ENCODE measurements at regions not wholly inside any gene's neighbourhood (a gene's known extent, or its start where the extent isn't known, plus 50 kb on each side); places are given as distances from the start of the nearest gene placed in this dataset.
"Not testable (repeated sequence)": the region's sequence is repeated elsewhere in the genome, so short reads cannot be mapped to it uniquely, and the experiment has no call there.

- not testable (repeated sequence) for DNase-seq
Measured at GRCh38 chr5:122515210-122515609, 203.2 kb downstream of the SNCAIP start.

- DNase-seq = no peak
Measured at GRCh38 chr5:122515709-122516431, 203.8 kb downstream of the SNCAIP start.

GRCh38 chr5:122516432-122516743 is 204.4 kb downstream of the SNCAIP start:
- DNase-seq = no peak

GRCh38 chr5:122517091-122517490 is 205.1 kb downstream of the SNCAIP start:
- DNase-seq = no peak

- no peak for DNase-seq
Measured at GRCh38 chr5:122523776-122524175, 211.7 kb downstream of the SNCAIP start.

- no peak for DNase-seq
Measured at GRCh38 chr5:122527547-122527946, 215.5 kb downstream of the SNCAIP start.

- no peak for DNase-seq
Measured at GRCh38 chr5:122532035-122532434, 220.0 kb downstream of the SNCAIP start.

GRCh38 chr5:122533825-122534224 is 221.8 kb downstream of the SNCAIP start:
- no peak for DNase-seq

- no peak for DNase-seq
Measured at GRCh38 chr5:122534829-122535228, 222.8 kb downstream of the SNCAIP start.

GRCh38 chr5:122541388-122541787 is 229.4 kb downstream of the SNCAIP start:
- no peak for DNase-seq

- DNase-seq = no peak
Measured at GRCh38 chr5:122545986-122546385, 228.9 kb upstream of the SNX2 start.

GRCh38 chr5:122547219-122547618 is 227.7 kb upstream of the SNX2 start:
- DNase-seq = no peak

GRCh38 chr5:122547669-122548068 is 227.2 kb upstream of the SNX2 start:
- DNase-seq = no peak

GRCh38 chr5:122559676-122560075 is 215.2 kb upstream of the SNX2 start:
- no peak for DNase-seq

- no peak for DNase-seq
Measured at GRCh38 chr5:122561209-122561608, 213.7 kb upstream of the SNX2 start.

GRCh38 chr5:122565331-122565730 is 209.5 kb upstream of the SNX2 start:
- no peak for DNase-seq

- no peak for DNase-seq
Measured at GRCh38 chr5:122576256-122577016, 198.4 kb upstream of the SNX2 start.

- DNase-seq = no peak
Measured at GRCh38 chr5:122581629-122582028, 193.3 kb upstream of the SNX2 start.

GRCh38 chr5:122584411-122585300 is 190.2 kb upstream of the SNX2 start:
- no peak for DNase-seq

- DNase-seq = no peak
Measured at GRCh38 chr5:122585371-122585770, 189.5 kb upstream of the SNX2 start.

GRCh38 chr5:122586351-122586750 is 188.5 kb upstream of the SNX2 start:
- DNase-seq = no peak

- DNase-seq = no peak
Measured at GRCh38 chr5:122591828-122592227, 183.1 kb upstream of the SNX2 start.

- no peak for DNase-seq
Measured at GRCh38 chr5:122599000-122599399, 175.9 kb upstream of the SNX2 start.

GRCh38 chr5:122600924-122601323 is 174.0 kb upstream of the SNX2 start:
- DNase-seq = no peak
